HepG2 (cell line): ENCODE measurements at regions not wholly inside any gene's neighbourhood (a gene's known extent, or its start where the extent isn't known, plus 50 kb on each side); places are given as distances from the start of the nearest gene placed in this dataset.

Experiments used
- CTCF ChIP-seq: sonication (generic); formaldehyde crosslinking; IDR thresholded peaks from 2 replicates; pipeline ENCODE4 v1.5.0; 2020; ENCODE audit warnings: mild to moderate bottlenecking, missing genetic modification reagents, moderate library complexity
- EZH2 ChIP-seq: conservative IDR thresholded peaks from 2 replicates; pipeline ENCODE4 v1.6.1; 2012; ENCODE audit warnings: mild to moderate bottlenecking, low read depth, low read length, moderate library complexity
- GABPA ChIP-seq, 2 experiments: IDR thresholded peaks; 2 replicates each; pipeline ENCODE4 v1.6.1; 2011 to 2016; ENCODE audit warnings: low read depth in 2 of 2, low read length in 1 of 2, missing biosample characterization in 1 of 2, missing genetic modification characterization in 1 of 2
- IRF9 ChIP-seq: sonication (generic); formaldehyde crosslinking; IDR thresholded peaks from 2 replicates; pipeline ENCODE4 v1.8.0; 2022; ENCODE audit warnings: missing genetic modification reagents, mild to moderate bottlenecking, borderline replicate concordance
- MEIS2 ChIP-seq: sonication (generic); formaldehyde crosslinking; IDR thresholded peaks from 2 replicates; pipeline ENCODE4 v1.9.0; 2021; ENCODE audit warnings: mild to moderate bottlenecking, missing genetic modification reagents
- NCOA5 ChIP-seq: sonication (generic); formaldehyde crosslinking; IDR thresholded peaks from 2 replicates; pipeline ENCODE4 v1.4.0; 2020; ENCODE audit warnings: missing genetic modification reagents
- PREB ChIP-seq: sonication (generic); formaldehyde crosslinking; IDR thresholded peaks from 2 replicates; pipeline ENCODE4 v1.4.0; 2020; ENCODE audit warnings: missing genetic modification reagents
- YY1 ChIP-seq: IDR thresholded peaks from 2 replicates; pipeline ENCODE4 v1.6.1; 2011; ENCODE audit warnings: low read length, low read depth, moderate library complexity, mild to moderate bottlenecking; ENCODE audit not compliant: insufficient read depth, insufficient replicate concordance

GRCh38 chr3:16106050-16106449 is 68.4 kb upstream of the GALNT15 start:
- TF ChIP-seq YY1 (no peak), EZH2 (no peak), GABPA (IDR thresholded peaks at IDR 0.05; ENCODE audit: low read depth, low read length) (no peak), GABPA (CRISPR knock-in tag; IDR thresholded peaks at IDR 0.05; ENCODE audit: low read depth) (no peak), IRF9 (CRISPR knock-in tag) (no peak), PREB (CRISPR knock-in tag) (no peak), MEIS2 (CRISPR knock-in tag) (no peak), CTCF (CRISPR knock-in tag) (no peak), NCOA5 (no peak)
